ENCODE measurements at regions not wholly inside any gene's neighbourhood (a gene's known extent, or its start where the extent isn't known, plus 50 kb on each side); places are given as distances from the start of the nearest gene placed in this dataset.

DNA sequence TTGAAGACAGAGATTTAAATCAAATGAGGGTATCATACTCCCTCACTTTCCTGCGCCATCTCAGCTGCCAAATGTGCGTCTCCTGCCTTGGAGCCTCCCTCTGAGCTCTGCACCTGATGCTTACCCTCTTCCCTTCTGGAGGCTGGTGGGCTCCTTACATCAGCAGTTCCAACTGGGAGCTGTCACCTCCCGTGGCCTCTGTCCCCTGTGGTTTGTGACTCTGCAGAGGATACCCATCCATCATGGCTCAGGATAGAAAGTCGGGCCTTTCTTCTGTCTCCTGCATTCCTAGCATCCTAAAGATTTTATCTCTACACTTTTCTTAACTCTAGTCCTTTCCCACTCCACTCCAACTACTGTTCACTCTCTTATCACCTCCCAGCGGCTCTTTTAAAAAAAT is 570.6 kb downstream of the BCL11B start:
- TF ChIP-seq, protein P1, sequence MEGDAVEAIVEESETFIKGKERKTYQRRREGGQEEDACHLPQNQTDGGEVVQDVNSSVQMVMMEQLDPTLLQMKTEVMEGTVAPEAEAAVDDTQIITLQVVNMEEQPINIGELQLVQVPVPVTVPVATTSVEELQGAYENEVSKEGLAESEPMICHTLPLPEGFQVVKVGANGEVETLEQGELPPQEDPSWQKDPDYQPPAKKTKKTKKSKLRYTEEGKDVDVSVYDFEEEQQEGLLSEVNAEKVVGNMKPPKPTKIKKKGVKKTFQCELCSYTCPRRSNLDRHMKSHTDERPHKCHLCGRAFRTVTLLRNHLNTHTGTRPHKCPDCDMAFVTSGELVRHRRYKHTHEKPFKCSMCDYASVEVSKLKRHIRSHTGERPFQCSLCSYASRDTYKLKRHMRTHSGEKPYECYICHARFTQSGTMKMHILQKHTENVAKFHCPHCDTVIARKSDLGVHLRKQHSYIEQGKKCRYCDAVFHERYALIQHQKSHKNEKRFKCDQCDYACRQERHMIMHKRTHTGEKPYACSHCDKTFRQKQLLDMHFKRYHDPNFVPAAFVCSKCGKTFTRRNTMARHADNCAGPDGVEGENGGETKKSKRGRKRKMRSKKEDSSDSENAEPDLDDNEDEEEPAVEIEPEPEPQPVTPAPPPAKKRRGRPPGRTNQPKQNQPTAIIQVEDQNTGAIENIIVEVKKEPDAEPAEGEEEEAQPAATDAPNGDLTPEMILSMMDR (conservative IDR thresholded peaks at IDR 0.05) = no peak
- no peak overlapping the region for H3K27ac ChIP-seq

DNA sequence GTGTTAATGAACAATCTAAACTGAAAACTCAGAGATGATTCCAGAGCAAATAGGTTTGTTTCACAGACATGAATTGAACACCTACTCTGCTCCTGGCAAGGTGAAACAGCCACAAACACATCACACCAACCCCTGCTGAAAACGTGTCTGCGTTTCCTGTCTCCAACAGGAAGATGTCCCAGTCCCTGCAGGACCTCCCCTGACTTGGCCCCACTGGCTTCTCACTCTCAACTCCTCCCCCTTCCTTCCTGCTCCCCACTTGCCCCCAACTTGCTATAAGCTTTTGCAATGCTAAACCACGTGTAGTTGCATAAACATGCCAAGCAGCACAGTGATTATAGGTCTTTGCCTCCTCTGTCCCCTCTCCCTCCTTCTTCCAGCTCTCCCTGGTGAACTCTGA is 567.6 kb downstream of the BCL11B start:
- H3K27ac ChIP-seq = no peak overlapping the region
- TF ChIP-seq, protein P1 (conservative IDR thresholded peaks at IDR 0.05) = no peak

DNA sequence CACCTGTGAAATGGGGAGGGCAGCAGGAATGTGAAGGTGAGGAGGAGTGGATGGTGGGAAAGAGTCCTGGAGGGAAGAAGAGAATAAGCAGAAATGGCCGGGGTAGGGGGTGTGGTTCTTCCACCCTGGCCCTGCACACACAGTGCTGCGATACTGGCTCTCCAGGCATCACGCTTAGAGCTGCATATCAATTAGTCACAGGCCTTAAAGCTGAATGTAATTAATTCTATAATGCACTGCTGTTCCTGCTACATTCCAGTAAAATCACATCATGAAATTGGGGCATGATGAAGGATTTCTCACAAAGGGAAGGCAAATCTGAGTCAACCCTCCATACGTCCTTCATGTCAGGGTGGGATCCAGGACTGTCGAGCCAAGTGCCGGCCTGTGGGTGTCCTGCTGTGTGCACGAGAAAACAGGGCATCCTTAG is 566.1 kb downstream of the BCL11B start:
- no peak overlapping the region for H3K27ac ChIP-seq
- TF ChIP-seq, protein P1 (conservative IDR thresholded peaks at IDR 0.05) = no peak

GRCh38 chr14:98707522-98707921 is 564.5 kb downstream of the BCL11B start:
- TF ChIP-seq, protein P1 (conservative IDR thresholded peaks at IDR 0.05) = no peak
- H3K27ac ChIP-seq = no peak overlapping the region

DNA sequence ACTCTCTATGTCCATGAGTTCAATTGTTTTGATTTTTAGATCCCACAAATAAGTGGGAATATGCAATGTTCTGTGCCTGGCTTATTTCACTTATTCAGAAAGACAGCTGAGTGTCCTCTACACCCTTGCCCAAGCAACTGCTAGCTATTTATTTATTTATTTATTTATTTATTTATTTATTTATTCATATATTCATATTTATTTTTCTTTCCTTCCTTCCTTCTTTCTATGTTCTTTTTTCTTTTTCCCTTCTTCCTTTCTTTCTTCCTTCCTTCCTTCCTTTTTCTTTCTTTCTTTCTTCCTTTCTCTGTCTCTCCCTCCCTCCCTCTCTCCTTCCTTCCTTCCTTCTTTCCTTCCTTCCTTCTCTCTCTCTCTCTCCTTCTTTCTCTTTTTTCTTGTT is 563.4 kb downstream of the BCL11B start:
- no peak overlapping the region for H3K27ac ChIP-seq
- TF ChIP-seq, protein P1 (conservative IDR thresholded peaks at IDR 0.05) = no peak

- H3K27ac ChIP-seq = no peak overlapping the region
- TF ChIP-seq, protein P1 (conservative IDR thresholded peaks at IDR 0.05) = no peak
These were observed 560.5 kb downstream of the BCL11B start for GRCh38 chr14:98711453-98711852.

- no peak overlapping the region for H3K27ac ChIP-seq
- TF ChIP-seq, protein P1 (conservative IDR thresholded peaks at IDR 0.05) = no peak
These were observed 557.2 kb downstream of the BCL11B start for GRCh38 chr14:98714626-98715425.
